ENCODE measurements at regions not wholly inside any gene's neighbourhood (a gene's known extent, or its start where the extent isn't known, plus 50 kb on each side); places are given as distances from the start of the nearest gene placed in this dataset.

GRCh38 chr2:238786792-238787490 lies 60.9 kb upstream of the TWIST2 start:
- no peak for DNase-seq (ENCODE audit: low read depth in 2 of 2)

DNA sequence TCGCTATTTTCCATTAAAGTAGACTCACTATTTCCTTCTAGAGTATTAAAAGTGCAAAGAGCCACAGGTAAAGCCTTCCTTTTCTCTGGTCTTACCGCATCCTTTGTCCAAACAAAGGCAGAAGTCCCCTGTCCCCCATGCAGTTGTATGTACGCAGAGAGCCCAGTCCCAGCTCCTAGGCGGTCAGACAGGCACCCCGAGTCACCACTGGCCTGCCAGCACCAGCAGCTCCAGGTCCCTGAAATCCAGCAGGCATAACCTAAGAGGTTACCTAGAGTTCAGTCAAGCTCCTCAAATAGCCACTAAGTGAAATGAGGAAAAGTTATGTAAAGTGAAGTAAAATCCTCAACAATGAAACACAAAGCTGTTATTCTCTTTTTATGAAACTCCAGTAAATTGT lies 60.4 kb upstream of the TWIST2 start:
- DNase-seq (ENCODE audit: low read depth in 2 of 2): no peak

- no peak for DNase-seq (ENCODE audit: low read depth in 2 of 2)
Observed at GRCh38 chr2:238789317-238789806, 58.5 kb upstream of the TWIST2 start.

- DNase-seq (ENCODE audit: low read depth in 2 of 2): no peak
Observed at GRCh38 chr2:238790126-238790832, 57.6 kb upstream of the TWIST2 start.

GRCh38 chr2:238790833-238791230 lies 57.1 kb upstream of the TWIST2 start:
- DNase-seq (ENCODE audit: low read depth in 2 of 2): no peak

DNA sequence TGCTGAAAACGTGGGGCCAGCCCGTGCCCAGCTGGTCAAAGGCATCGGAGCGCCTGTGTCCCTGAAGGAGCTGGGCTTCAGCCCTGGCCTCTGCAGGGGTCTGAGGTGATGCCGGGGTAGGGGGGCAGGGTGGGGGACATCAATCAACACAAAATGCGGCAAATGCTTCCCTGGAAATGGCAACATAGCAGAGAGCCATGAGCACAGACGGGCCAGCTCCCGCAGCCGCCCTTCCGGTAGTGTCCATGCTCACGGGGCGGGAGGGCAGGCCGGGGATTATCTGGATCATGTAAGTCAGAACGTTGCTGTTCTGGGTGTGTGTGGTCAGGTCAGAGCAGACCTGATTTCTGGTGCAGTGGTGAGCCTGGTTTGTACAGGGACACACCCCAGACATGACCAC lies 56.5 kb upstream of the TWIST2 start:
- DNase-seq (ENCODE audit: low read depth in 2 of 2): no peak

- DNase-seq (ENCODE audit: low read depth in 2 of 2): no peak
Observed at GRCh38 chr2:238793306-238793705, 54.6 kb upstream of the TWIST2 start.

- no peak for DNase-seq (ENCODE audit: low read depth in 2 of 2)
Observed at GRCh38 chr2:238793801-238794449, 54.0 kb upstream of the TWIST2 start.

- DNase-seq (ENCODE audit: low read depth in 2 of 2): no peak
Observed at GRCh38 chr2:238796223-238796885, 51.5 kb upstream of the TWIST2 start.

DNA sequence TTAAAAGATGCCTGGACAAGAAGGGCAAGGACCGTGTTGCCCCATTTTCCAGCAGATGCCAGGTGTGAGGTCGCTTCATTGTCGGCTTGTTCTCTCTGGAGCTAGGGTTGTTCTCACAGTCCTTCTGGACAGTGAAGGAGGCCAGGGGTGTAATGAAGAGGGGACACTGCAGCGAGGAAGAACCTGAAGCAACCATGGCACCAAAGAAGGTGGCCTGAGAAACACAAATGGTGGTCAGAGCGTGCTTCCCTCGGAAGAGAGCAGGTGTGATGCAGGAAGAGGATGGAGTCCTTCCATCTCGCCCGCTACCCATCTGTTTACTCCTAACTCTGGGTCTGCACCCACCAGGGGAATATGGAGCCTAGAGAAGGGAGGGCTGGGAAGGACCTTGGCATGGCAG lies 50.3 kb upstream of the TWIST2 start:
- DNase-seq (ENCODE audit: low read depth in 2 of 2): no peak

All from activated CD4-positive, alpha-beta T cell treated with anti-CD3 and anti-CD28 coated beads for 24 hours (primary cell).